Thyroid gland (tissue), 4 donors: ENCODE measurements at regions not wholly inside any gene's neighbourhood (a gene's known extent, or its start where the extent isn't known, plus 50 kb on each side); places are given as distances from the start of the nearest gene placed in this dataset.

ENCODE experiments used
- POLR2A ChIP-seq, 2 donors: fragments of 450-650 bp; IDR thresholded peaks; one replicate each; pipeline ENCODE4 v1.6.1; 2017; ENCODE audit warnings: antibody characterized with exemption in 2 of 2, mild to moderate bottlenecking in 2 of 2, moderate library complexity in 1 of 2
- TF ChIP-seq, protein P1 (sequence below), 6 experiments: fragments of 200-600 bp in 3 of 6; fragments of 450-650 bp in 3 of 6; sonication (generic) in 3 of 6; IDR thresholded peaks; one replicate each; pipeline ENCODE4 v1.5.1; 2016 to 2019; ENCODE audit warnings: antibody characterized with exemption in 6 of 6, mild to moderate bottlenecking in 2 of 6, inconsistent platforms in 1 of 6, moderate library complexity in 1 of 6

DNA sequence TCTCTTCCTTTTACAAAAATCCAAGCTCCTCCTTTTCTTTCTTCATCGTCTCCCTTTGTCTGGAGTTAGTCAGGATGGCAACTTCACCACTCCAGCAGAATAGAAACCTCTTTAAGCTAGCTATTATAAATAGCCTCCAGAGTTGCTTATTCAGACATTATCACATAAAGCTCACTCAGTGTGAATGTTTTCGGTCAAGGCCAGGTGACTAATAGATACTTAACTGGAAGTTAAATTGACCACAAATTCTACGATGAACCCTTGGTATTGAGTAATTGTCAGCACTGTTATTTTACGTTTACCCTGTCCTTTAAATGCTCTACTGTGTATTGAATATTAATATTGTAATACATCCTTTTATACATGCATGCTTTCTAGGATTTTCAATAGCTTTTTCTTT, 340.4 kb downstream of the OTUD1 start:
- TF ChIP-seq, protein P1, sequence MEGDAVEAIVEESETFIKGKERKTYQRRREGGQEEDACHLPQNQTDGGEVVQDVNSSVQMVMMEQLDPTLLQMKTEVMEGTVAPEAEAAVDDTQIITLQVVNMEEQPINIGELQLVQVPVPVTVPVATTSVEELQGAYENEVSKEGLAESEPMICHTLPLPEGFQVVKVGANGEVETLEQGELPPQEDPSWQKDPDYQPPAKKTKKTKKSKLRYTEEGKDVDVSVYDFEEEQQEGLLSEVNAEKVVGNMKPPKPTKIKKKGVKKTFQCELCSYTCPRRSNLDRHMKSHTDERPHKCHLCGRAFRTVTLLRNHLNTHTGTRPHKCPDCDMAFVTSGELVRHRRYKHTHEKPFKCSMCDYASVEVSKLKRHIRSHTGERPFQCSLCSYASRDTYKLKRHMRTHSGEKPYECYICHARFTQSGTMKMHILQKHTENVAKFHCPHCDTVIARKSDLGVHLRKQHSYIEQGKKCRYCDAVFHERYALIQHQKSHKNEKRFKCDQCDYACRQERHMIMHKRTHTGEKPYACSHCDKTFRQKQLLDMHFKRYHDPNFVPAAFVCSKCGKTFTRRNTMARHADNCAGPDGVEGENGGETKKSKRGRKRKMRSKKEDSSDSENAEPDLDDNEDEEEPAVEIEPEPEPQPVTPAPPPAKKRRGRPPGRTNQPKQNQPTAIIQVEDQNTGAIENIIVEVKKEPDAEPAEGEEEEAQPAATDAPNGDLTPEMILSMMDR (IDR thresholded peaks at IDR 0.05), result no peak
- TF ChIP-seq POLR2A (IDR thresholded peaks at IDR 0.05), result no peak
